ENCODE measurements at regions not wholly inside any gene's neighbourhood (a gene's known extent, or its start where the extent isn't known, plus 50 kb on each side); places are given as distances from the start of the nearest gene placed in this dataset.

- Histone ChIP-seq H3K36me3 (ENCODE audit: control insufficient read depth in 2 of 2, insufficient read depth in 2 of 2, low read length in 1 of 2) (no peaks in the 10 kb centered on the region), H4K20me1 (ENCODE audit: control insufficient read depth, insufficient read depth) (no peaks in the 10 kb centered on the region), H3K27ac (ENCODE audit: control insufficient read depth, insufficient read depth) (no peak overlapping the region), H3K9me3 (replicated peaks; ENCODE audit: control insufficient read depth, insufficient read depth, low read length) (no peaks in the 10 kb centered on the region), H2AFZ (ENCODE audit: control insufficient read depth, low read depth, low read length) (no peak overlapping the region), H3K4me2 (ENCODE audit: control insufficient read depth, insufficient read depth) (no peak overlapping the region), H3K4me1 (ENCODE audit: control insufficient read depth, insufficient read depth, low read length) (no peaks in the 10 kb centered on the region), H3K79me2 (ENCODE audit: control insufficient read depth, insufficient read depth, low read length) (no peaks in the 10 kb centered on the region), H3K27me3 (replicated peaks in 1 of 2; ENCODE audit: control insufficient read depth in 2 of 2, insufficient read depth in 2 of 2, low read length in 1 of 2) (no peaks in the 10 kb centered on the region), H3K9ac (ENCODE audit: control insufficient read depth, insufficient read depth, low read length) (no peak overlapping the region), H3K4me3 (no peak overlapping the region)
- DNase-seq (ENCODE audit: low read depth, low spot score) (no peak), ATAC-seq (no peak), FAIRE-seq (no peak)
- WGBS (ENCODE audit: insufficient coverage, insufficient replicate concordance, low lambda C conversion rate, missing lambda C conversion rate) = 14% methylated on average over 2 of the region's 2 CpGs
- BruUV-seq (replicated peaks) = no TSS peak
- TF ChIP-seq RELA (IDR thresholded peaks at IDR 0.05; ENCODE audit: borderline replicate concordance, partially characterized antibody) = no peak
- TF ChIP-seq ATF3 (IDR thresholded peaks at IDR 0.05; ENCODE audit: borderline replicate concordance, extremely low read depth, low read depth, low read length) = no peak
- TF ChIP-seq IKZF1 (conservative IDR thresholded peaks at IDR 0.05) = no peak
- TF ChIP-seq PKNOX1 (IDR thresholded peaks at IDR 0.05) = no peak
- no peak for TF ChIP-seq NBN (IDR thresholded peaks at IDR 0.05)
- TF ChIP-seq ZNF207 (IDR thresholded peaks at IDR 0.05; ENCODE audit: borderline replicate concordance) = no peak
- RAD21 ChIA-PET (ENCODE audit: unreplicated experiment) = no interaction called here
- intact Hi-C loops (cut with micrococcal nuclease; ENCODE audit: unreplicated experiment) (no loop called here), in situ Hi-C loops (cut with MboI) (no loop called here)
- POLR2A ChIA-PET = no interaction called here
- CTCF ChIA-PET = no interaction called here
- SMC1A ChIA-PET (ENCODE audit: uncharacterized antibody, unreplicated experiment) = no interaction called here
Observed at GRCh38 chr13:79682164-79682563, 201.2 kb downstream of the NDFIP2 start.

GRCh38 chr13:79681069-79681468 lies 200.1 kb downstream of the NDFIP2 start:
- in situ Hi-C loops (cut with MboI) = no loop called here
- ChIA-PET POLR2A (no interaction called here), RAD21 (ENCODE audit: unreplicated experiment) (interaction anchor here (1.2 to 3.4 kb wide), 5 partner anchors 19 to 1337 kb away, joined by 3 to 33 read pairs (median 16); partner anchors contain the start of gene SPRY2), SMC1A (ENCODE audit: uncharacterized antibody, unreplicated experiment) (interaction anchor here (0.9 to 3.8 kb wide), 8 partner anchors 12 to 1336 kb away, joined by 3 to 27 read pairs (median 18); partner anchors contain the start of gene SPRY2), CTCF (interaction anchor here (0.7 to 4.2 kb wide), 6 partner anchors 9 to 656 kb away, joined by 3 to 38 read pairs (median 10); no protein-coding TSS in a partner anchor)
- H3K27ac ChIP-seq (ENCODE audit: control insufficient read depth, insufficient read depth) = no peak overlapping the region
- no peaks in the 10 kb centered on the region for H4K20me1 ChIP-seq (ENCODE audit: control insufficient read depth, insufficient read depth)
- no peak for FAIRE-seq
- no peak overlapping the region for H3K4me2 ChIP-seq (ENCODE audit: control insufficient read depth, insufficient read depth)
- H3K9ac ChIP-seq (ENCODE audit: control insufficient read depth, insufficient read depth, low read length) = no peak overlapping the region
- H3K79me2 ChIP-seq (ENCODE audit: control insufficient read depth, insufficient read depth, low read length) = no peaks in the 10 kb centered on the region
- ATAC-seq = no peak
- no peak overlapping the region for H2AFZ ChIP-seq (ENCODE audit: control insufficient read depth, low read depth, low read length)
- no peaks in the 10 kb centered on the region for H3K9me3 ChIP-seq (replicated peaks; ENCODE audit: control insufficient read depth, insufficient read depth, low read length)
- no peaks in the 10 kb centered on the region for H3K27me3 ChIP-seq (replicated peaks in 1 of 2; ENCODE audit: control insufficient read depth in 2 of 2, insufficient read depth in 2 of 2, low read length in 1 of 2)
- no peak overlapping the region for H3K4me3 ChIP-seq
- BruUV-seq (replicated peaks) = no TSS peak
- H3K36me3 ChIP-seq (ENCODE audit: control insufficient read depth in 2 of 2, insufficient read depth in 2 of 2, low read length in 1 of 2) = no peaks in the 10 kb centered on the region
- intact Hi-C loops (cut with micrococcal nuclease; ENCODE audit: unreplicated experiment) = no loop called here
- no peak for DNase-seq (ENCODE audit: low read depth, low spot score)
- WGBS (ENCODE audit: insufficient coverage, insufficient replicate concordance, low lambda C conversion rate, missing lambda C conversion rate) = 0% methylated on average over 1 of the region's 1 CpG
- H3K4me1 ChIP-seq (ENCODE audit: control insufficient read depth, insufficient read depth, low read length) = no peaks in the 10 kb centered on the region
- TF ChIP-seq NFXL1 (IDR thresholded peaks at IDR 0.05; ENCODE audit: borderline replicate concordance) = no peak
- TF ChIP-seq POU2F2 (IDR thresholded peaks at IDR 0.05; ENCODE audit: borderline replicate concordance, low read depth, low read length) = no peak
- no peak for TF ChIP-seq PRDM15 (CRISPR knock-in tag; IDR thresholded peaks at IDR 0.05)
- TF ChIP-seq STAT3 (IDR thresholded peaks at IDR 0.05; ENCODE audit: low read depth, low read length) = no peak
- no peak for TF ChIP-seq TARDBP (IDR thresholded peaks at IDR 0.05; ENCODE audit: borderline replicate concordance)
- no peak for TF ChIP-seq ETV6 (conservative IDR thresholded peaks at IDR 0.05 in 1 of 2, IDR thresholded peaks at IDR 0.05 in 1 of 2; ENCODE audit: borderline replicate concordance in 1 of 2, low read depth in 1 of 2)
- TF ChIP-seq WRNIP1 (IDR thresholded peaks at IDR 0.05; ENCODE audit: borderline replicate concordance, low read depth, low read length) = no peak
- no peak for TF ChIP-seq HDGF (IDR thresholded peaks at IDR 0.05)

Measured in GM12878 (cell line).